Stimulated activated CD4-positive, alpha-beta T cell treated with anti-CD3 and anti-CD28 coated beads, Interleukin-15, amount 100 ng/mL, for 48 hours (primary cell): ENCODE measurements at regions not wholly inside any gene's neighbourhood (a gene's known extent, or its start where the extent isn't known, plus 50 kb on each side); places are given as distances from the start of the nearest gene placed in this dataset.
A peak's percentile ranks its signal among the peaks of the same experiment; 100 is the strongest.

Experiments
- DNase-seq, 2 donors: peaks; one replicate each; pipeline ENCODE4 v3.0.0-alpha.2; 2020; ENCODE audit warnings: low read depth in 2 of 2

DNA sequence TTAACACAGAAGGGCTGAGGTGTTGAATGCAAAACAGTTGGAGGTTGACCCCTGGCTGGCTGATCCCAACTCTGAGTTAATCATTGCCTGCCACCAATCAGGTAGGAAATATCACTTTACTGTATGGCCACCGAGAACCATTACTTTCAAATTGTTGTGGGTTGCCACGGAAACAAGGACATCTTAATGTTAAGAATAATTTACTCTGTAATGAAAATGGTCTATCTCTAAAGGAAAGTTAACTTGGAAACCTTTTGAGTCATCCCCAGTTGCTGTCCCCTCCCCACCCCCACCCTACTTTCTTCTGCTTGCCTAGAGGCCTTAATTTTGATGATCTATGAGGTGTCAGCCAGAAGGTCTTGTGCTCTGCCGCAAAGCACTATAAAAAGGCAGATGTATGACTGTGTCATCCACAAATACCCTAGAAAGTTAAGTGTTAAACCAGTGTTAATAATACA is 78.7 kb upstream of the SNRK start:
- no peak for DNase-seq

DNA sequence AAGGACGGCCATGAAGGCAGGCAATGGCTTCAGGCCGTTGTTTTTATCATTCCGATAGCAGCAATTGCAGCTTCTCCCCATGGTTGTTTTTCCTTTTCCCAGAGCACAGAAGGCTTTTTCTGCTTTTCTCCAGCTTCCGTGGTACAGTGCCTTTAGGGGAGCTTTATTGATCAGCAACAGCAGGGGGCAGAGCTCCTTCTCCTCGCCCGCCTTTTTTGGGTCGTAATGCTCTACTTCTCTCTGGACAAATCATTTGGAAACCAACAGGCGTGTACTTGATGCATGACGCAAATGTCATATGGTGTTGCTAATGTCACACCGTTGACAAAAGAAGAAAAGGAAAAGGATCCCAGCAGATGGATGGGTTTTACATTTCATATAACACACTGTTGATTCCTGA is 79.7 kb upstream of the SNRK start:
- DNase-seq: no peak

- no peak for DNase-seq
These were observed 80.2 kb upstream of the SNRK start for GRCh38 chr3:43206105-43206504.

DNA sequence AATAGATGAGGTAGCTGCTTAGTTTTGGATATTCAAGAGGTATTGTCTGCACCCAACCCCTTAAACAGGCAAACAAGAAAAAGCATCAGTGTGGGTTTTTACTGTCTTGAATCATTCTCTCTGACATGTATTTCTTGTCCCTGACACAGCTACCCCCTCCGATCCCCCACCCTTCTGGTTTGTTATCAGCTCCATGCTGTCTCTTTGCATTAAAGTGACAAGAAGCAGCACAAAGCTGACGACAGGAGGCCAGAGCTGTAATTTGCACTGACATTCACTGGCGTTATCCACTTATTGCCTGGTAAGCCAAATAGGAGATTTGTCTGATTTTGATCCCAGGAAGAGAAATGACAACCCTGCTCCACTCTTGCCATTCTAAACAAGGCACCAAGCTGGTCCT is 83.3 kb upstream of the SNRK start:
- DNase-seq: no peak

DNA sequence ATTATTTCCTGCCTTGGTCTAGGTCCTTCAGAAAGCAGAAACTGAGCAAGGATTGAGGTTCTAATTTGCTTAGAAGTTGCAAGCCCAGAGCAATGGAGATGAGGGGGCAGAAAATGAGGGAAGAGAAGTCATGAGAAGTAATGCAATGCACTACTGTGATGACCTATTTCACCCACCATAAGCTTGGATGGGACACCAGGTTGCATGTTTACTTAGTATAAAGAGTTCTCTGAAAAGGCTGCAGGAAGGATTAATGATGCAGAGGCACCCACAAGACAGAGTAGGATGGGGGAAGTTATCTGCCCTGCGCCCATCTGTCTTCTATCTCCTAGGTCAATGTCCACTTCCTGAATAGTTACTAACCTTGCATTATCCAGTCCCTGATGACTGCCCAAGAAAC is 84.8 kb upstream of the SNRK start:
- no peak for DNase-seq

DNA sequence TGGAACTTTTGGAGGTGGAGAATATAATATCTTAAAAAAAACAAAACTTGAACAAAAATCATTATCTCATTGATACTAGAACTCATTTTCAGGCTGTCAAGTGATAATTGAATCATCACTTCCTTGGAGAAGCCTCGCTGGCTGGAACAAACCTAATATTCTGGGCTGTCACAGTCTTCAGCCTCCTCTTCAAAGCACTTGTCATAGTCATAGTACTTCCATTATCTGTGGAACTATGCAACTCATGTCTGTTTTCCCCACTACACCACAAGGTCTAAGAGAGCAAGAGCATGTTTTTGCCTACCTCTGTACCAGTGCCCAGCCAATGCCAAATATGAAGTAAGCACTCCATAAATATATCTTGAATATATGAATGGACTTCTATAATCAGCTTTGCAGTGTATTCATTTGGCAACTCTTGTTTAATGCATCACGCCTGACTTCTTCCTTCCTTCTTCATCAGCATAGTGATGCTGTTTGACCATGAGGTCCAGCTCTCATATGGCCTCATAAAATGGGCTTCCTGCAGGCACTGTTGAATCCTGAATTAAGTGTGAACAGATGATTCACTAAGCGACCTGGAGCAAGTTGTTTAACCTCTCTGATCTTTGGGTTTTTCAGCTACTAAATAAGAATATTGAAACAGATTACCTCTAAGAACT is 86.6 kb upstream of the SNRK start:
- DNase-seq: no peak

DNA sequence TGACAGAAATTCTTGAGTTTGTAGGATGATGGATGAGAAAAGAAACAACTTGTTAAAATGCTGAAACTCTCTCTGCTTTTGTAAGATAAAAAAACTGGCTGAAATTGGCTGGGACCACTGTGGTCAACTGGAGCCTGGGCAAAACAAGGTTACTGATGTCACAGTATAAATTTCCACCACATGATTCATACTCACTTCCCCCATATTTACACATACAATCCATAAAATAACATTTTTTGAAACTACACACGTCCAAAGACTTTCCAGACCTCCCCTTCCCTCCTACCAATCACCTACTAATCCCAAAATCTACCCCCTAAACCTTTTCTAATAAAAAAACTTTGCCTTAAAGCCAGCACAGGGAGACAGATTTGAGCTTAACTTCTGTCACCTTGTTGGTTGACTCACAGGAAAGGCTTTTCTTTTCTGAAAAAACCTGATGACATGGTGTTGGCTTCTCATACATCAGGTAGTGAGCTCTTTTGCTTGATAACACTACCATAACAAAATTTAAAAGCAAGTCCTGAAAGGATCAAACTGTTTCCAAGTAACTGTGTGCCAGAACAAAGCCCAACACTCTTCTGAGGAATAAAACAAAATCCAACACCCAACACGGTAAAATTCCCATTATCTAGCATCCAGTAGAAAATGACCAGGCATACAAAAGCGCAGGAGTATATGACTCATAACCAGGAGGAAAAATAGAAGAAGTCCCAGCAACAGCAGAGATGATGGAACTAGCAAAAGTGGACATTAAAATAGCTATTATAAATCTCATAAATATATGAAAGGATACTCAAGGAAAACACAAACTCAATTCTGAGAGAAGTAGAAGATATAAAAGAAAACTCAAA is 87.3 kb upstream of the SNRK start:
- no peak for DNase-seq

- no peak for DNase-seq
These were observed 88.0 kb upstream of the SNRK start for GRCh38 chr3:43198301-43198700.

DNA sequence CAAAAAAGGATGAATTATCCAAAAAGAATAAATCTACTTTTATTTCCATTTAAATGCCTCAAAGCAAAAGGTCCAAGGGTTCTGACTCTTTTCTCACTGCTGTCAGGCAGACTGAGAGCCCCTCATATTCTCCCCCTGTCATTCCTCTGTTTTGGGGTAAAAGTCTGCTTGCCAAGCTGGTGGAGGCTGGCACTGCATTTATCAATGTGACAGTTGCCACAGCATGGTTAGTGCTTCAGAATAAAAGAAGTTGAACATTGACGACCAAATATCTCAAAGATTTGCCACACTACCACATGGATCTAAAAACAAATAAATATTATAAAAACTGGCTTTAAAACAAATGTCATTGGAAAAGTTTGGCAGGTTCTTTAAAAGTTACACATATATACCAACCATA is 89.2 kb upstream of the SNRK start:
- DNase-seq: no peak

GRCh38 chr3:43196721-43197120 is 89.6 kb upstream of the SNRK start:
- DNase-seq: no peak

DNA sequence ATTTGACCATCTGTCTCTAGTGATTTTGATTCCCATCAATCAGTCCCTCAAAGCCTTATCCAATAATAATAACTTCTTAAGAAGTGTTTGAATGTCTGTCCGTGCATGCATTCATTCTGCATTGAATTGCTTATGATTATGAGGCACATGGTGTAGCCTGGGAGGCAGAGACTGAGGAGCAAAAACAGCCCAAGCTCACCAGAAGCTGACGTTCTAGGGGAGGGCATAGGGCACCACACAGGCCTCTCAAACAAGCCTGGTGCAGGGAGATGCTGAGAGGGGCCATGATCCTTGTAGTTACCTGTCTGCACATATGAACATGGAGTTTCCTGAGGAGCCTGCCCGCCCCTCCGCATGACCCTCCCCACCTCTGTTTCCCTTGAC is 89.2 kb upstream of the POMGNT2 start:
- DNase-seq: no peak

DNA sequence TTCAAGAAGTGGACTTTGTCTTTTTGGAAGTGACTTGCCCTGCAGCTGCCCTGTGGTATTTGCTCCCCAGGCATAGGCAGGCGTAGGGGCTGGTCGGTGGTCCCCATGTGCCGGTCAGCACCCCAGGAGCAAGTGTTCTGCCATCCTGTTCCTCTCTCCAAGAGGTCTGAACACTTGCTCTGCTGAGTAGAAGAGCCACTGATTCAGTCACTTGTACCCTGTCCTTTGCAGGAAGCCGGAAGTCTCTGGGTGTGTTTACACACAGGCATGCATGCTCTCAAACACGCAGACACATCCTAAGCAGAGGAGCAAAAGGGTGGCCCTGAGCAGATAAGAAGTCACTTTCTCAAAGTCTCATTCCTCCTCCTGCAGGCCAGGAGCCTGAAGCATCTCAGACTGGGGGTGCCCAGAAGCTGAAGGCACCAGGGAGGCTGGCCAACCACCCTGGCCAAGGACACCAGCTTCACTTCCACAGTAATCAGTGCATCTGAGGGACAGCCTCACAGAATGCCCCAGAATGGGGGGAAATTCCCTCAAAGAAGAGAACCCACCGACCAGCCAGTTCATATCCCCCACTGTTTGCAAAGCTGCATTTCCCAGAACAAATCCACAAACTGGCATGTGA is 88.7 kb upstream of the POMGNT2 start:
- DNase-seq: no peak

- no peak for DNase-seq
These were observed 88.2 kb upstream of the POMGNT2 start for GRCh38 chr3:43194069-43194468.

- no peak for DNase-seq
These were observed 86.1 kb upstream of the POMGNT2 start for GRCh38 chr3:43192028-43192427.

- DNase-seq: no peak
These were observed 85.2 kb upstream of the POMGNT2 start for GRCh38 chr3:43191116-43191515.

DNA sequence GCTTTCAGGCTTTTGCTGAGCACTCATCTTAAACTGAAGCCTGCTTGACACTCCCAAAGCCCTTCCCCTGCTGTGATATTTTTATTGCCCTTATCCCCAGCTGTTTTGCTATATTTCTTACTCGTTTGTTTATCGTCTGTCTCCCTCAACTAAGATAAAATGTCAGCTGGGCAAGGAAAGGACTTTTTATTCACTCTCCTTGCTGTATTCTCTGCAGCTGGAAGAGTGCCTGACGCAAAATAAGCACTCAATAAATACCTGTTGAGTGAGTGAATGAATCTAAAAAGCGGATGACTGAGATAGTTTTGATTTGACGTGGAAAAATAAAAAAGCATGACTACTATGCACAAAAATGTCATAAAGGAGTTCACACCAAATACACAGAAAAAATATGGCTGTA is 84.8 kb upstream of the POMGNT2 start:
- no peak for DNase-seq

DNA sequence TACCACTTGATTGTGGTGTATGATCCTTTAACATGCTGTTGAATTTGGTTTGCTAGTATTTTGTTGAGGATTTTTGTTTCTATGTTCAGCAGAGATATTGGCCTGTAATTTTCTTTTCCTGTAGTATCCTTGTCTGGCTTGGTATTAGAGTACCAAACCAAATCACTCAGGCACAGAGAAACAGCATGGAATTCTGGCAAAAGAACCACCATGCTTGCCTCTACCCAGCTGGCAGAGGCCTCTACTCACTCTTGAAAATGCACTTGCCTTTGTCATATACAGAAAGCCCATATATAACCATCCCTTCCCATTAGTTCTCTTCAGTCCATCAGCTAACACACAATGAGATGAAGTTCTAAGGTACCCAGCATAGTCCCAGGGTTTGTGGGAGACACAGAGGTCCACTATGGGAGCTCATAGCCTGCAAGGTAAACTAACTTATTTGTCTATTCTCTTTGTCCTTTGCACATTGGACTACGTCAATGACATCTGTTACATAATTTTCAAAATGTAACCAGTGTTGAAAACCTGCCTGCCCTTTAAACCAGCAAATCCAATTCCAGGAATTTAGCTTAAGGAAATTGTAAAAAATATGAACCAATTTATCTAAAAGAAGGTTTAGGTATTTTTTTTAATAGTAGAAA is 82.1 kb upstream of the POMGNT2 start:
- no peak for DNase-seq

- no peak for DNase-seq
These were observed 80.1 kb upstream of the POMGNT2 start for GRCh38 chr3:43185983-43186314.

DNA sequence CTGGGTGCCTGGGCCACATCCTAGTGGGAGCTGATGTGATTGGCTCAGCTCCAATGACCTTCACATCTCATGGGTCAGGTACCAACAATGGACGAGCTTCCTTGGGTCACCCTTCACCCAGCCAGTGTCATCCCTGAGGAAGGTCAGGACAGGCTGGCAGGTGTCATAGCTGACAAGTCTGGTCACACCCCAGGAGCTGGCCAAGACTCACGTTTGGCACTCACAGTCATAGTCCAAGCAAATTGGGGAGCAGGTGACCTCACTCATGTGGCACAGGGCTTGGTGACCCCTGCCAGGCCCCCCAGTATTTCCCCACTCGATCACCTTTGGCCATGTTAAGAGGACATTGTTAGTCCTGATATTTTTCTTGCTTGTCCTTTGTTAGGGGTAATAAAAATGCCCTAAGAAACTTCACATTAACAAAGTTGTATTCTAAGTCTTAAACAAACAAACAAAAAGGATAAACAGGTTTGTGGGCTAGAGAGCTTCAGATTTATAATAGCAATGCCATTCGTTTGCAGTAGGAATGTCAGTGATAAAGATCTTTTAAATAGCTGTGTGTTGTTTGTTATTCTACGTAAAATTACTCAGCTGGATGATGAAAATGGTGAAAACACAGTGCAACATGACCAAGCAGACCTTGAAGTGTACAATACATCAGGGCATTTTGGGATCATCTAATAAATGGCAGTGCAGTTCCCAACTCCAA is 79.5 kb upstream of the POMGNT2 start:
- DNase-seq: no peak

- no peak for DNase-seq
These were observed 77.6 kb upstream of the POMGNT2 start for GRCh38 chr3:43183456-43183855.

- DNase-seq: peak; percentile 25 to 43
These were observed 75.4 kb upstream of the POMGNT2 start for GRCh38 chr3:43181202-43181821.
